ENCODE measurements at regions not wholly inside any gene's neighbourhood (a gene's known extent, or its start where the extent isn't known, plus 50 kb on each side); places are given as distances from the start of the nearest gene placed in this dataset.

- Histone ChIP-seq H3K9me3 (ENCODE audit: low read depth, low read length) (no peaks in the 10 kb centered on the region), H3K4me3 (ENCODE audit: insufficient read depth, low read length) (no peak overlapping the region), H3K27me3 (ENCODE audit: insufficient read depth, low read length) (no peaks in the 10 kb centered on the region), H3K4me1 (ENCODE audit: insufficient read depth, low read length) (no peaks in the 10 kb centered on the region), H4K20me1 (ENCODE audit: insufficient read depth, low read length) (no peaks in the 10 kb centered on the region), H3K36me3 (ENCODE audit: insufficient read depth, low read length) (no peaks in the 10 kb centered on the region), H3K27ac (ENCODE audit: low read depth, low read length) (no peak overlapping the region), H3K4me2 (ENCODE audit: insufficient read depth, low read length) (no peak overlapping the region), H2AFZ (ENCODE audit: low read length) (no peak overlapping the region), H3K79me2 (ENCODE audit: insufficient read depth, low read length) (no peaks in the 10 kb centered on the region)
- no peak for DNase-seq (ENCODE audit: insufficient read length, low spot score, missing footprints)
- no peak for TF ChIP-seq CTCF (IDR thresholded peaks at IDR 0.05; ENCODE audit: extremely low read depth, low read depth, low read length)
These were observed 722.5 kb upstream of the ATXN7L3B start for GRCh38 chr12:73815072-73815645.

GRCh38 chr12:73817161-73817560 is 720.5 kb upstream of the ATXN7L3B start:
- DNase-seq (ENCODE audit: insufficient read length, low spot score, missing footprints) = no peak
- no peaks in the 10 kb centered on the region for H3K36me3 ChIP-seq (ENCODE audit: insufficient read depth, low read length)
- H3K27me3 ChIP-seq (ENCODE audit: insufficient read depth, low read length) = no peaks in the 10 kb centered on the region
- no peak for TF ChIP-seq CTCF (IDR thresholded peaks at IDR 0.05; ENCODE audit: extremely low read depth, low read depth, low read length)
- no peak overlapping the region for H3K4me3 ChIP-seq (ENCODE audit: insufficient read depth, low read length)
- no peaks in the 10 kb centered on the region for H3K4me1 ChIP-seq (ENCODE audit: insufficient read depth, low read length)
- no peak overlapping the region for H2AFZ ChIP-seq (ENCODE audit: low read length)
- H4K20me1 ChIP-seq (ENCODE audit: insufficient read depth, low read length) = no peaks in the 10 kb centered on the region
- no peak overlapping the region for H3K27ac ChIP-seq (ENCODE audit: low read depth, low read length)
- H3K9me3 ChIP-seq (ENCODE audit: low read depth, low read length) = no peaks in the 10 kb centered on the region
- H3K79me2 ChIP-seq (ENCODE audit: insufficient read depth, low read length) = no peaks in the 10 kb centered on the region
- no peak overlapping the region for H3K4me2 ChIP-seq (ENCODE audit: insufficient read depth, low read length)

- Histone ChIP-seq H3K79me2 (ENCODE audit: insufficient read depth, low read length) (no peaks in the 10 kb centered on the region), H3K4me1 (ENCODE audit: insufficient read depth, low read length) (no peaks in the 10 kb centered on the region), H3K4me2 (ENCODE audit: insufficient read depth, low read length) (no peak overlapping the region), H2AFZ (ENCODE audit: low read length) (no peak overlapping the region), H4K20me1 (ENCODE audit: insufficient read depth, low read length) (no peaks in the 10 kb centered on the region), H3K9me3 (ENCODE audit: low read depth, low read length) (no peaks in the 10 kb centered on the region), H3K36me3 (ENCODE audit: insufficient read depth, low read length) (no peaks in the 10 kb centered on the region), H3K27ac (ENCODE audit: low read depth, low read length) (no peak overlapping the region), H3K27me3 (ENCODE audit: insufficient read depth, low read length) (no peaks in the 10 kb centered on the region), H3K4me3 (ENCODE audit: insufficient read depth, low read length) (no peak overlapping the region)
- no peak for TF ChIP-seq CTCF (IDR thresholded peaks at IDR 0.05; ENCODE audit: extremely low read depth, low read depth, low read length)
- DNase-seq (ENCODE audit: insufficient read length, low spot score, missing footprints) = no peak
These were observed 703.9 kb upstream of the ATXN7L3B start for GRCh38 chr12:73833746-73834145.

- no peaks in the 10 kb centered on the region for H3K36me3 ChIP-seq (ENCODE audit: insufficient read depth, low read length)
- peaks cover 4% of the 10 kb centered on the region for H3K9me3 ChIP-seq (ENCODE audit: low read depth, low read length)
- H4K20me1 ChIP-seq (ENCODE audit: insufficient read depth, low read length) = no peaks in the 10 kb centered on the region
- H3K27ac ChIP-seq (ENCODE audit: low read depth, low read length) = no peak overlapping the region
- no peaks in the 10 kb centered on the region for H3K79me2 ChIP-seq (ENCODE audit: insufficient read depth, low read length)
- no peak overlapping the region for H3K4me3 ChIP-seq (ENCODE audit: insufficient read depth, low read length)
- no peak for DNase-seq (ENCODE audit: insufficient read length, low spot score, missing footprints)
- no peak overlapping the region for H2AFZ ChIP-seq (ENCODE audit: low read length)
- H3K4me1 ChIP-seq (ENCODE audit: insufficient read depth, low read length) = no peaks in the 10 kb centered on the region
- no peak for TF ChIP-seq CTCF (IDR thresholded peaks at IDR 0.05; ENCODE audit: extremely low read depth, low read depth, low read length)
- no peak overlapping the region for H3K4me2 ChIP-seq (ENCODE audit: insufficient read depth, low read length)
- no peaks in the 10 kb centered on the region for H3K27me3 ChIP-seq (ENCODE audit: insufficient read depth, low read length)
These were observed 695.7 kb upstream of the ATXN7L3B start for GRCh38 chr12:73841963-73842362.

All from osteoblast (primary cell).